HEK293T (cell line): ENCODE measurements at regions not wholly inside any gene's neighbourhood (a gene's known extent, or its start where the extent isn't known, plus 50 kb on each side); places are given as distances from the start of the nearest gene placed in this dataset.

Source experiments
- ELF4 ChIP-seq: fragments of 450-650 bp; IDR thresholded peaks from 2 replicates; pipeline ENCODE4 v1.6.1; 2017; ENCODE audit warnings: antibody characterized with exemption
- FOXA1 ChIP-seq: fragments of 450-650 bp; IDR thresholded peaks from 2 replicates; pipeline ENCODE4 v1.6.1; 2016; ENCODE audit warnings: mild to moderate bottlenecking
- FOXM1 ChIP-seq: fragments of 450-650 bp; IDR thresholded peaks from 2 replicates; pipeline ENCODE4 v1.6.1; 2017; ENCODE audit warnings: mild to moderate bottlenecking, borderline replicate concordance
- TARDBP ChIP-seq: fragments of 450-650 bp; IDR thresholded peaks from 2 replicates; pipeline ENCODE4 v1.6.1; 2016
- ZNF384 ChIP-seq: fragments of 450-650 bp; IDR thresholded peaks from 2 replicates; pipeline ENCODE4 v1.6.1; 2016

DNA sequence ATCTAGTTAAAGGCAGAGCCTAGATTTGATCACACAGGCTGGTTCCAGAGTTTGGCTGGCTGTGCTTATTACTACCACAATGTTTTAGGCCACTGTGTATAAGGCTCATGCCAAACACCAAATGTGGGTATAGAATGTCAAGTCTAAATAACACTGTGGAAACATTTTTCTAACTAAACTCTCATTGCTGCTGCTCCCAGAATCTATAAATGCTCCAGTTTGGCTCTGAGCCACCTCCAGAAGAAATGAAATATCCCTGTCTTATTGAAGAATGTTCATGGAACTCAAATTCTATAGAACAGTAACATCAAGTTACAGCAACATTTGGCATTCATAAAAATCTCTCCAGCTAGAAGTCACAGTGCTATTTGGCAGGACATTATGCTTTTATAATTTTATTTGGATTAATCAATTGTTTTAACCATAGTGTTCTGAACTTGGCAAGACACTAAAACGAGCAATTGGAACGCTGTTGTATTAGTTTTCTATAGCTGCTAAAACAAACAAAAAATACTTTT lies 178.1 kb upstream of the COX7C start:
- TF ChIP-seq ELF4 (no peak), ZNF384 (no peak), FOXA1 (no peak), TARDBP (no peak), FOXM1 (no peak)
